OCI-LY1 (cell line): ENCODE measurements at regions not wholly inside any gene's neighbourhood (a gene's known extent, or its start where the extent isn't known, plus 50 kb on each side); places are given as distances from the start of the nearest gene placed in this dataset.

Source experiments
- CTCF ChIP-seq: fragments of 200-600 bp; sonication (generic), shearing (Covaris generic); IDR thresholded peaks from 2 replicates; pipeline ENCODE4 v1.5.1; 2017; ENCODE audit warnings: mild to moderate bottlenecking, antibody characterized with exemption, low read length, moderate library complexity, mixed read lengths
- EZH2 ChIP-seq: fragments of 200-600 bp; sonication (generic), shearing (Covaris generic); IDR thresholded peaks from 2 replicates; pipeline ENCODE4 v1.8.0; 2017; ENCODE audit warnings: borderline replicate concordance, mixed run types, mild to moderate bottlenecking, antibody characterized with exemption, low read length, moderate library complexity, mixed read lengths

- TF ChIP-seq CTCF, result no peak
- TF ChIP-seq EZH2, result no peak
These were observed 195.9 kb upstream of the RAD23B start for GRCh38 chr9:107087222-107087621.
